ENCODE measurements at regions not wholly inside any gene's neighbourhood (a gene's known extent, or its start where the extent isn't known, plus 50 kb on each side); places are given as distances from the start of the nearest gene placed in this dataset.

GRCh38 chr18:79614211-79614955 lies 65.2 kb upstream of the CTDP1 start:
- ATAC-seq (no peak), DNase-seq (no peak)
- H3K27ac Mint-ChIP-seq: no peak overlapping the region
- no peak overlapping the region for H3K4me3 Mint-ChIP-seq
- no peaks in the 10 kb centered on the region for H3K27me3 Mint-ChIP-seq
- H3K4me1 Mint-ChIP-seq: no peaks in the 10 kb centered on the region
- H3K9me3 Mint-ChIP-seq: no peaks in the 10 kb centered on the region

GRCh38 chr18:79615091-79615490 lies 64.5 kb upstream of the CTDP1 start:
- Mint-ChIP-seq H3K27ac (no peak overlapping the region), H3K9me3 (no peaks in the 10 kb centered on the region), H3K4me3 (no peak overlapping the region), H3K4me1 (no peaks in the 10 kb centered on the region), H3K27me3 (no peaks in the 10 kb centered on the region)
- ATAC-seq (no peak), DNase-seq (no peak)

DNA sequence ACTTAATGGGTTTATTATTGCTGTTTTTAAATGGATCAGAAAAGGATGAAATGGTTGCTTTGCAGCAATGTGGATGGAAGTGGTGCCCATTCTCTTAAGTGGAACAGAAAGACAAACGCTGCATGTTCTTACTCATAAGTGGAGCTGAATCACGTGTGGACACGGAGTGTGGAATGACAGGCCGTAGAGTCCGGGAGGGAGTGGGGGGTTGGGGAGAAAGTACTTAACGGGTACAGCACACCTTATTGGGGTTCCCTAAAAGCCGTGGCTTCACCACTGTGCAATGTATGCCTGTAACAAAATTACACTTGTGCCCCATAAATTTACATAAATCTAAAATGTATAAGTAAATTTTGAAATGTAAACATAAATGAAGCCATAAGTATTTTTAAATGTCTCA lies 64.0 kb upstream of the CTDP1 start:
- no peaks in the 10 kb centered on the region for H3K4me1 Mint-ChIP-seq
- no peaks in the 10 kb centered on the region for H3K9me3 Mint-ChIP-seq
- ATAC-seq (no peak), DNase-seq (no peak)
- H3K4me3 Mint-ChIP-seq: no peak overlapping the region
- no peaks in the 10 kb centered on the region for H3K27me3 Mint-ChIP-seq
- H3K27ac Mint-ChIP-seq: no peak overlapping the region

DNA sequence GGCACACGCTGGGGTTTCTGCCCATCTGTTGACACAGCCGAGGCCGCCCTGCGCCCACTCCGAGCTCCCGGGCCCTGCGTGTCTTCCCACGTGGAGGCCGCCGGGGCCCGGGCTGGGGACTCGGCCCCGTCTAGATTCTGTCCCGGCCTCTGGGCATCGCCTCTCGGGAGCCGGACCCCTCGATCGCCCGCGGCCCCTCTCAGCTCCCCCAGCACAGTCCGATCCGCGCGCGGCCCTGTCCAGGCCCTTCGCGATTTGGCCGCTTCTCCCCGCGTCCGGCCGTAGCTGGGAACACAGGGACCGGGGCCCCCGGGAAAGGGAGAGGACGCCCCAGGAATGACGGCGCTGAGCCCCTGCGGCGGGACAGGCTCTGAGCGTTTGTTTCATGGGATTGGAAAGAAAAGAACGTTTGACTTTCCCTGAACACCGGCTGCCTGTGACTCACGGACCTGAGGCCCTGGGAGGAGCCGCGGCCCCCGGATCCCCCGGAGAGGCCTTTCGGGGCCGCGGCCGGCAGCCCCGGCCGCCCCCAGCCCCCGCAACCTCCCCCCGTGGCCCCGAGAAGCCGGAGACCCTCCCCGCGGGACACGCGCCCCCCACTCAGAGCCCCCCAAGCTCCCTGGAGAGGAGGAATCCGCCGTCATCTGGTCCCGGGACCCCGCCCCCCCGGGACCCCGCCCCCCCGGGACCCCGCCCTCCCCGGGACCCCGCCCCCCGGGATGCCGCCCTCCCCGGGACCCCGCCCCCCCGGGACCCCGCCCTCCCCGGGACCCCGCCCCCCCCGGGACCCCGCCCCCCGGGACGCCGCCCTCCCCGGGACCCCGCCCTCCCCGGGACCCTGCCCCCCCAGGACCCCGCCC lies 62.7 kb upstream of the CTDP1 start:
- H3K4me3 Mint-ChIP-seq: peak overlapping the region; percentile 15 to 32
- no peak overlapping the region for H3K27ac Mint-ChIP-seq
- H3K9me3 Mint-ChIP-seq: no peaks in the 10 kb centered on the region
- no peaks in the 10 kb centered on the region for H3K4me1 Mint-ChIP-seq
- DNase-seq (no peak), ATAC-seq (peak; percentile 39)
- no peaks in the 10 kb centered on the region for H3K27me3 Mint-ChIP-seq

DNA sequence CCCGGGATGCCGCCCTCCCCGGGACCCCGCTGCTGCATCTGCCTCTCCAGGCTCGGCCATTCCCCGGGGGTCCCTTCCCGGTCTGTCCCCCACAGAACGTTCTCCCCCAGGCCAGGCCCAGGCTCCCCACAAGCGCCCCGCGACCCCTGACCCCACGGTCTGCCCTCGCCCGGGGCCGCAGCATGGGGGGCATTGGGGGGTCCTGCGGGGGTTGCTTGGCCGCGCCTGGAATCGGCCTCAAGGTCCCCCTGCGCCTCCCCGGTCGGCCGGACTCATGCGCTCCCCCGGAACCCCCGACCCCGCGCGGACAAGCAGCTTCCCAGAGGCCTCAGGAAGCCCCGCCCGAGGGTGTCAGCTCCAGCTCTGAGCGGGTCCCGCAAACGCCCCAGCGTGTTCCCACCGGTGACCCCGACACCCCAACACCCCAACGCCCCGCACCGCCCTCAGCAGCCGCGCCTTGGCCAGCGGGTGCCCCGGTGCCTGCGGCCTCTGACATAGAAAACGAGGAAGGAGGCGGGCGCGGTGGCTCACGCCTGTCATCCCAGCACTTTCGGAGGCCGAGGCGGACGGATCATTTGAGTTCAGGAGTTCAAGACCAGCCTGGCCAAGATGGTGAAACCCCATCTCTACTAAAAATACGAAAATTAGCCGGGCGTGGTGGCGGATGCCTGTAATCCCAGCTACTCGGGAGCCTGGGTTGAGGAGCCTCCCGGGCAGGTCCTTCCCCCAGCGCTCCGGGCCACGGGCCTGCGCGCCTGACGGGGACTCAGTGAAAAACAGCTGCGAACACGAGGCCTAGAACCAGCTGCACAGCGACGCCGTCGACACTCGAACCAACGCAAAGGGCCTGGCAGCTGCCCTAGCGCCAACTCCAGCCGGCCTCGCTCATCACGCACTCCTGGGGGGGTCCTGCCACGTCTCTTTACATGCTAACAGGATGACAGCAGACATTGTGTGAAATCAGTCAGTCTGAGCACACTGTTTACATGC lies 61.8 kb upstream of the CTDP1 start:
- no peaks in the 10 kb centered on the region for H3K4me1 Mint-ChIP-seq
- H3K27ac Mint-ChIP-seq: no peak overlapping the region
- H3K4me3 Mint-ChIP-seq: no peak overlapping the region
- peak; percentile 63 for ATAC-seq
- DNase-seq: no peak
- no peaks in the 10 kb centered on the region for H3K9me3 Mint-ChIP-seq
- H3K27me3 Mint-ChIP-seq: peaks cover 3% of the 10 kb centered on the region

DNA sequence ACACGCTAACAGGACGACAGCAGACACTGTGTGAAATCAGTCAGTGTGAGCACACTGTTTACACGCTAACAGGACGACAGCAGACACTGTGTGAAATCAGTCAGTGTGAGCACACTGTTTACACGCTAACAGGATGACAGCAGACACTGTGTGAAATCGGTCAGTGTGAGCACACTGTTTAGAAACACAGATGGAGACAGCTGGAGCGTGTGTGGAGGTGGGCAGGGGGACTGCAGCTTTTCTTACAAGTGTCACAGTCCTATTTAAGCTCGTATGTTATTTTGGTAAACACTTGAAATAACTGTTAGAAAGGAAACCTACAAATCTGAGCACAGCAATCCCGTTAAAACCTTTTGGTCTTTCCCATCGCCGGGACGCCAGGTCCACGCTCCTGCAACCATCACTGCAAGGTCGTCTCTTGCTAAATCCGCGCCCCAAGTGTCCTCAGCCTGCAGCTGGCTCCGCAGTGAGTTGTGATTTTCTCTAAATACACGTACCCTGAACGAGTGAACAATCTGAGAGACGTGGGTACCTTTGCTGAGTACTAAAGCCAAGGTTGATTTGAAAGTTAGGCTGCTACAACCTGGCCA lies 58.9 kb upstream of the CTDP1 start:
- H3K4me3 Mint-ChIP-seq: no peak overlapping the region
- H3K9me3 Mint-ChIP-seq: no peaks in the 10 kb centered on the region
- no peak overlapping the region for H3K27ac Mint-ChIP-seq
- ATAC-seq: no peak
- H3K4me1 Mint-ChIP-seq: peaks cover 14% of the 10 kb centered on the region
- peaks cover 28% of the 10 kb centered on the region for H3K27me3 Mint-ChIP-seq
- no peak for DNase-seq

- ATAC-seq (no peak), DNase-seq (no peak)
- no peak overlapping the region for H3K4me3 Mint-ChIP-seq
- no peak overlapping the region for H3K27ac Mint-ChIP-seq
- H3K9me3 Mint-ChIP-seq: no peaks in the 10 kb centered on the region
- H3K27me3 Mint-ChIP-seq: peaks cover 32% of the 10 kb centered on the region
- peaks cover 16% of the 10 kb centered on the region for H3K4me1 Mint-ChIP-seq
Observed at GRCh38 chr18:79621501-79621900, 58.1 kb upstream of the CTDP1 start.

DNA sequence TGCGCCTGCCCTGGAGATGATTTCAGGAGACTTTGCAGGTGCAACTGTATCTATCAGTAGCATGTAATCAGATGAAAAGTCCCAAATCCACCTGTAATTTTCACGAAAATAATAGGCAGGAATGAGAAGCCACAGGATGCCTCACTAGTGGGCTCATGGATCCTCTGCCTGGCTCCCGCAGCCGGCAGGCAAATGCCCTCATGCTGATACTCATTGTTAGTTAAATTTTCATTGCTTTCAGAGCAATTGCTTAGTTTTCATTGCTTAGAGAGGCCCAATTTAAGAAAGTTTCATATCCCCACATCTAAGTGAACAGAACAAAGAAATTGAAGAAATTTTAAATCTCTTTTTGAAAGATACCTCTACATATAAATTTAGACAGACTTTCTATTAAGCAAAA lies 57.6 kb upstream of the CTDP1 start:
- Mint-ChIP-seq H3K9me3 (no peaks in the 10 kb centered on the region), H3K27ac (no peak overlapping the region), H3K4me1 (peaks cover 16% of the 10 kb centered on the region), H3K4me3 (no peak overlapping the region), H3K27me3 (peaks cover 32% of the 10 kb centered on the region)
- ATAC-seq (no peak), DNase-seq (no peak)

GRCh38 chr18:79624356-79625170 lies 55.0 kb upstream of the CTDP1 start:
- no peaks in the 10 kb centered on the region for H3K9me3 Mint-ChIP-seq
- no peak overlapping the region for H3K27ac Mint-ChIP-seq
- H3K27me3 Mint-ChIP-seq: peaks cover 41% of the 10 kb centered on the region
- peaks cover 16% of the 10 kb centered on the region for H3K4me1 Mint-ChIP-seq
- no peak for DNase-seq
- no peak for ATAC-seq
- H3K4me3 Mint-ChIP-seq: no peak overlapping the region

GRCh38 chr18:79625195-79625923 lies 54.2 kb upstream of the CTDP1 start:
- DNase-seq (no peak), ATAC-seq (no peak)
- no peaks in the 10 kb centered on the region for H3K9me3 Mint-ChIP-seq
- H3K27me3 Mint-ChIP-seq: peaks cover 41% of the 10 kb centered on the region
- H3K27ac Mint-ChIP-seq: no peak overlapping the region
- peak overlapping the region in 1 of 2 donors; percentile 50 for H3K4me3 Mint-ChIP-seq
- peaks cover 16% of the 10 kb centered on the region for H3K4me1 Mint-ChIP-seq

DNA sequence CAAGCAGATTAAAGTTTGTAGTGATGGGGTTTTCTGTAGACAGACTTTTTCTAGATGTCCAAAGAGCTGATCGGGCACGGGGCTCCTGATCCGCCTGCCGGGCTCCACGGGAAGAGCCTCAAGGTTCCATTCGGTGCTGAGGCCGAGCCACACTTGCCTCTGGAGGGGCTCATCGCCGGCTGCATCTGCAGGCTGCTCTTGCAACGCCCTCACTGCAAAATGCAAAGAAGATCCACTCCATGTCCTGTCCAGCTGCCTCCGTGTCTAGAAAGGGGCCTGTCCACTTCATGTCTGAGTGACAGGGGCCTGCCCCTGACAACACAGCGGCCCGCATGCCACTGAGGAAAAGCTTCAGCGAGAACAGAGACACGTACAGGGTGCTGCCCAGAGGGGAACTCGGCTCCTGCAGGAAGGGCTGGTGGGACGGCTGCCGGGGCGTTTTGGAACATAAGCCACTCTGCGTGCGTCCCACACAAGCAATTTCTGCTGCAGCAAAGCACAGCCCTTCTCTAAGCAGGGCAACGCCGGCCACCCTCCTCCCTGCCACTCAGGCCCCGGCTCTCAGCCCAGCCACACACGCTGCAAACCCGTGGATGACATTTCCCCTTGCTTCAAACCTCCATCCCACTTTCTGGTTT lies 53.6 kb upstream of the CTDP1 start:
- H3K9me3 Mint-ChIP-seq: no peaks in the 10 kb centered on the region
- H3K27me3 Mint-ChIP-seq: peaks cover 41% of the 10 kb centered on the region
- peaks cover 16% of the 10 kb centered on the region for H3K4me1 Mint-ChIP-seq
- H3K27ac Mint-ChIP-seq: no peak overlapping the region
- ATAC-seq (no peak), DNase-seq (no peak)
- H3K4me3 Mint-ChIP-seq: no peak overlapping the region

DNA sequence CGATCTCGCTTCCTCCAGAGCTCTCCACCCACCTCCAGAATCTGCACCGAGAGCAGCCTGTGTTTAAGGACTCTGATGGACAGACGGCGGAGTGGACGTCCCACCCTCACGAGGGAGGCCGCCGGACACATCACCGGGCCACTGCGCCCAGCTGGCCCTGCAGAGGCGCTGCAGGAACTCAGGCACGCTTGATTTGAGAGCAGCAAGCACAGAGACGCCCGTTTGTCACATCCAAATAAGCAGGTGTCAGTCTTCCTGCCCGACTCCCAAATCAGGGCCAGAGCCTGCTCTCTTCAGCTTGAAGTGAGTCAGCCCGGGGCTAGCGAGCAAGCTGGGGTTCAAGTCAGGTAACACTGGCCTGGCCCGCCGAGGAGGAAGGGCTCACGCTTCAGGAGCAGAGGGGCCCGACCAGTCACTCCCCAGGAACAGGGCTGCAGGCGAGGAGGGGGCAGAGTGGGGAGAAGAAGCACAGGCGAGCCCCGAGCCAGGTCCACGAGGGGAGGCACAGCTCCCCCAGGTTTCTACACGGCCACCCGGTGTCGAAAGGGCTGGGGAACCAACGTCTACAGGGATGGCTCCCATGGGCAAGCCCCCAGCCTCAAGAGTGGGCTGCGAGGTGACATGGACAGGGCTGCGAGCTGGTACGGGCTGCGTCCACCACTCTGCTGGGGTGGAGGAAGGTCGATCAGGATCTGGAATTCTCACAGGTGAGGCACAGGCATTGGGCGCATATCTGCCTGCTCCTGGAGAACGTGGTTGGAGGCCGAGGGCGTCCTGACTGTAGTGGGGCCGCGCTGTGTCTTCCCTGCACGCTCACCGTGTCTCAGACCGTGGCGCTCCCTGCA lies 52.5 kb upstream of the CTDP1 start:
- Mint-ChIP-seq H3K27ac (peak overlapping the region in 1 of 2 donors; percentile 90), H3K9me3 (no peaks in the 10 kb centered on the region), H3K4me1 (peaks cover 16% of the 10 kb centered on the region), H3K4me3 (no peak overlapping the region), H3K27me3 (peaks cover 41% of the 10 kb centered on the region)
- DNase-seq: no peak
- ATAC-seq: no peak

GRCh38 chr18:79627750-79628294 lies 51.8 kb upstream of the CTDP1 start:
- no peaks in the 10 kb centered on the region for H3K9me3 Mint-ChIP-seq
- H3K27ac Mint-ChIP-seq: no peak overlapping the region
- ATAC-seq: no peak
- H3K4me1 Mint-ChIP-seq: peaks cover 16% of the 10 kb centered on the region
- DNase-seq: no peak
- no peak overlapping the region for H3K4me3 Mint-ChIP-seq
- H3K27me3 Mint-ChIP-seq: peaks cover 38% of the 10 kb centered on the region
